ENCODE measurements at regions not wholly inside any gene's neighbourhood (a gene's known extent, or its start where the extent isn't known, plus 50 kb on each side); places are given as distances from the start of the nearest gene placed in this dataset.

GRCh38 chr17:77872714-77873499 lies 85.6 kb upstream of the TNRC6C start:
- Histone ChIP-seq H3K4me3 (no peak overlapping the region), H3K9me3 (ENCODE audit: insufficient read depth, low read depth) (peaks cover 4% of the 10 kb centered on the region; the same call in 1 of the 2 replicates), H3K27me3 (ENCODE audit: insufficient read depth, low read depth) (peaks cover 52% of the 10 kb centered on the region), H3K4me2 (no peak overlapping the region), H3K36me3 (ENCODE audit: low read depth) (no peaks in the 10 kb centered on the region), H3K4me1 (replicated peaks; ENCODE audit: insufficient read depth) (no peaks in the 10 kb centered on the region), H4K20me1 (ENCODE audit: insufficient read depth) (no peaks in the 10 kb centered on the region), H3K27ac (no peak overlapping the region), H3K79me2 (ENCODE audit: low read depth) (no peaks in the 10 kb centered on the region), H3F3A (ENCODE audit: insufficient read depth, low read depth) (no peaks in the 10 kb centered on the region), H3K9me2 (ENCODE audit: insufficient read depth) (no peaks in the 10 kb centered on the region), H2AFZ (no peak overlapping the region)
- intact Hi-C loops (cut with micrococcal nuclease; ENCODE audit: unreplicated experiment): no loop called here
- TF ChIP-seq CTCF (conservative IDR thresholded peaks at IDR 0.05) (no peak), EZH2 (IDR thresholded peaks at IDR 0.05; ENCODE audit: low read depth) (no peak)
- POLR2A ChIA-PET (ENCODE audit: unreplicated experiment): no interaction called here
- DNase-seq: no peak
- CTCF ChIA-PET: no interaction called here
- BruUV-seq (replicated peaks): no TSS peak

- Histone ChIP-seq H3K4me1 (replicated peaks; ENCODE audit: insufficient read depth) (no peaks in the 10 kb centered on the region), H3K27ac (no peak overlapping the region), H3K27me3 (ENCODE audit: insufficient read depth, low read depth) (peaks cover 46% of the 10 kb centered on the region), H3K4me3 (no peak overlapping the region), H4K20me1 (ENCODE audit: insufficient read depth) (no peaks in the 10 kb centered on the region), H3K9me3 (ENCODE audit: insufficient read depth, low read depth) (peaks cover 4% of the 10 kb centered on the region; the same call in 1 of the 2 replicates), H3K79me2 (ENCODE audit: low read depth) (no peaks in the 10 kb centered on the region), H3K4me2 (no peak overlapping the region), H3K36me3 (ENCODE audit: low read depth) (no peaks in the 10 kb centered on the region), H3F3A (ENCODE audit: insufficient read depth, low read depth) (no peaks in the 10 kb centered on the region), H3K9me2 (ENCODE audit: insufficient read depth) (no peaks in the 10 kb centered on the region), H2AFZ (no peak overlapping the region)
- no peak for DNase-seq
- ChIA-PET POLR2A (ENCODE audit: unreplicated experiment) (no interaction called here), CTCF (no interaction called here)
- TF ChIP-seq EZH2 (IDR thresholded peaks at IDR 0.05; ENCODE audit: low read depth): no peak
- TF ChIP-seq CTCF (conservative IDR thresholded peaks at IDR 0.05): no peak
- BruUV-seq (replicated peaks): no TSS peak
- intact Hi-C loops (cut with micrococcal nuclease; ENCODE audit: unreplicated experiment): no loop called here
Observed at GRCh38 chr17:77873500-77874302, 84.8 kb upstream of the TNRC6C start.

GRCh38 chr17:77874303-77875050 lies 84.0 kb upstream of the TNRC6C start:
- intact Hi-C loops (cut with micrococcal nuclease; ENCODE audit: unreplicated experiment): no loop called here
- Histone ChIP-seq H3K36me3 (ENCODE audit: low read depth) (no peaks in the 10 kb centered on the region), H3K4me1 (replicated peaks; ENCODE audit: insufficient read depth) (no peaks in the 10 kb centered on the region), H3K9me3 (ENCODE audit: insufficient read depth, low read depth) (peaks cover 4% of the 10 kb centered on the region; the same call in 1 of the 2 replicates), H4K20me1 (ENCODE audit: insufficient read depth) (no peaks in the 10 kb centered on the region), H3K4me3 (no peak overlapping the region), H3K27me3 (ENCODE audit: insufficient read depth, low read depth) (peaks cover 44% of the 10 kb centered on the region), H3K4me2 (no peak overlapping the region), H3K27ac (no peak overlapping the region), H3F3A (ENCODE audit: insufficient read depth, low read depth) (no peaks in the 10 kb centered on the region), H2AFZ (no peak overlapping the region), H3K9me2 (ENCODE audit: insufficient read depth) (no peaks in the 10 kb centered on the region), H3K79me2 (ENCODE audit: low read depth) (no peaks in the 10 kb centered on the region)
- no TSS peak for BruUV-seq (replicated peaks)
- POLR2A ChIA-PET (ENCODE audit: unreplicated experiment): no interaction called here
- TF ChIP-seq EZH2 (IDR thresholded peaks at IDR 0.05; ENCODE audit: low read depth): no peak
- no peak for TF ChIP-seq CTCF (conservative IDR thresholded peaks at IDR 0.05)
- CTCF ChIA-PET: no interaction called here
- DNase-seq: no peak
